ENCODE measurements at regions not wholly inside any gene's neighbourhood (a gene's known extent, or its start where the extent isn't known, plus 50 kb on each side); places are given as distances from the start of the nearest gene placed in this dataset.

GRCh38 chr6:74867291-74867690 lies 338.6 kb downstream of the COL12A1 start:
- no peak for TF ChIP-seq TCF12 (IDR thresholded peaks at IDR 0.05; ENCODE audit: low read depth)
- no peak for TF ChIP-seq REST (IDR thresholded peaks at IDR 0.05; ENCODE audit: low read depth)
- TF ChIP-seq FOXM1 (IDR thresholded peaks at IDR 0.05; ENCODE audit: borderline replicate concordance, low read depth): no peak
- no peak for TF ChIP-seq TEAD4 (IDR thresholded peaks at IDR 0.05)
- no peak for TF ChIP-seq MAX (IDR thresholded peaks at IDR 0.05)
- no peak for TF ChIP-seq USF1 (IDR thresholded peaks at IDR 0.05)
- no peak for TF ChIP-seq CEBPB (IDR thresholded peaks at IDR 0.05)
- no peak for TF ChIP-seq TAF1 (IDR thresholded peaks at IDR 0.05; ENCODE audit: low read depth)
- no peak for TF ChIP-seq NFIC (IDR thresholded peaks at IDR 0.05)
- no peak for TF ChIP-seq CREB1 (IDR thresholded peaks at IDR 0.05; ENCODE audit: low read depth)
- TF ChIP-seq EGR1 (IDR thresholded peaks at IDR 0.05): no peak
- TF ChIP-seq RAD21 (IDR thresholded peaks at IDR 0.05; ENCODE audit: low read depth): no peak
- TF ChIP-seq EP300 (IDR thresholded peaks at IDR 0.05; ENCODE audit: borderline replicate concordance): no peak
- TF ChIP-seq ZBTB7A (IDR thresholded peaks at IDR 0.05; ENCODE audit: low read depth): no peak
- TF ChIP-seq YY1 (IDR thresholded peaks at IDR 0.05; ENCODE audit: low read depth): no peak

- TF ChIP-seq TCF12 (IDR thresholded peaks at IDR 0.05; ENCODE audit: low read depth) (no peak), YY1 (IDR thresholded peaks at IDR 0.05; ENCODE audit: low read depth) (no peak), EGR1 (IDR thresholded peaks at IDR 0.05) (no peak), REST (IDR thresholded peaks at IDR 0.05; ENCODE audit: low read depth) (no peak), MAX (IDR thresholded peaks at IDR 0.05) (no peak), EP300 (IDR thresholded peaks at IDR 0.05; ENCODE audit: borderline replicate concordance) (no peak), FOXM1 (IDR thresholded peaks at IDR 0.05; ENCODE audit: borderline replicate concordance, low read depth) (no peak), ZBTB7A (IDR thresholded peaks at IDR 0.05; ENCODE audit: low read depth) (no peak)
Measured at GRCh38 chr6:74863968-74864367, 341.9 kb downstream of the COL12A1 start.

GRCh38 chr6:74860456-74860855 lies 345.4 kb downstream of the COL12A1 start:
- TF ChIP-seq RAD21 (IDR thresholded peaks at IDR 0.05; ENCODE audit: low read depth) (no peak), USF1 (IDR thresholded peaks at IDR 0.05) (no peak), TCF12 (IDR thresholded peaks at IDR 0.05; ENCODE audit: low read depth) (no peak)

- TF ChIP-seq CEBPB (IDR thresholded peaks at IDR 0.05): no peak
- no peak for TF ChIP-seq TAF1 (IDR thresholded peaks at IDR 0.05; ENCODE audit: low read depth)
- no peak for TF ChIP-seq MAX (IDR thresholded peaks at IDR 0.05)
- TF ChIP-seq TEAD4 (IDR thresholded peaks at IDR 0.05): no peak
- TF ChIP-seq RAD21 (IDR thresholded peaks at IDR 0.05; ENCODE audit: low read depth): no peak
- TF ChIP-seq EP300 (IDR thresholded peaks at IDR 0.05; ENCODE audit: borderline replicate concordance): no peak
- no peak for TF ChIP-seq YY1 (IDR thresholded peaks at IDR 0.05; ENCODE audit: low read depth)
- no peak for TF ChIP-seq USF1 (IDR thresholded peaks at IDR 0.05)
- no peak for TF ChIP-seq NFIC (IDR thresholded peaks at IDR 0.05)
- no peak for TF ChIP-seq ZBTB7A (IDR thresholded peaks at IDR 0.05; ENCODE audit: low read depth)
- TF ChIP-seq REST (IDR thresholded peaks at IDR 0.05; ENCODE audit: low read depth): no peak
- TF ChIP-seq FOXM1 (IDR thresholded peaks at IDR 0.05; ENCODE audit: borderline replicate concordance, low read depth): no peak
- no peak for TF ChIP-seq CREB1 (IDR thresholded peaks at IDR 0.05; ENCODE audit: low read depth)
- no peak for TF ChIP-seq TCF12 (IDR thresholded peaks at IDR 0.05; ENCODE audit: low read depth)
Measured at GRCh38 chr6:74857157-74857556, 348.7 kb downstream of the COL12A1 start.

Data from Ishikawa (cell line).